Naive B cell (primary cell): ENCODE measurements at regions not wholly inside any gene's neighbourhood (a gene's known extent, or its start where the extent isn't known, plus 50 kb on each side); places are given as distances from the start of the nearest gene placed in this dataset.
A peak's percentile ranks its signal among the peaks of the same experiment; 100 is the strongest.
"Not testable (repeated sequence)": the region's sequence is repeated elsewhere in the genome, so short reads cannot be mapped to it uniquely, and the experiment has no call there.

Experiments used
- ATAC-seq, 2 donors: fragments of 150-1000 bp; cut with Tn5 transposase; 2 replicates each; pipeline ENCODE4 v1.10.0; 2021; ENCODE audit warnings: low read depth in 2 of 2, mild to moderate bottlenecking in 2 of 2, moderate library complexity in 2 of 2
- DNase-seq: peaks from one replicate; pipeline ENCODE4 v3.0.0; 2022
- H3K27ac Mint-ChIP-seq, 6 donors: one replicate each; pipeline ENCODE4 v1.8.0; 2020 to 2022; ENCODE audit warnings: mild to moderate bottlenecking in 6 of 6, mixed read lengths in 6 of 6, moderate library complexity in 5 of 6, inconsistent platforms in 2 of 6
- H3K27me3 Mint-ChIP-seq, 3 donors: one replicate each; pipeline ENCODE4 v1.8.0; 2021 to 2022; ENCODE audit warnings: mixed read lengths in 3 of 3, mild to moderate bottlenecking in 1 of 3
- H3K36me3 Mint-ChIP-seq, 2 donors: one replicate each; pipeline ENCODE4 v1.8.0; 2020 to 2022; ENCODE audit warnings: mixed read lengths in 2 of 2, inconsistent platforms in 1 of 2, mild to moderate bottlenecking in 1 of 2
- H3K4me1 Mint-ChIP-seq, 3 donors: one replicate each; pipeline ENCODE4 v1.8.0; 2020 to 2022; ENCODE audit warnings: mixed read lengths in 3 of 3, inconsistent platforms in 1 of 3, mild to moderate bottlenecking in 1 of 3, moderate library complexity in 1 of 3
- H3K4me3 Mint-ChIP-seq, 8 donors: one replicate each; pipeline ENCODE4 v1.8.0; 2020 to 2022; ENCODE audit warnings: mild to moderate bottlenecking in 8 of 8, mixed read lengths in 8 of 8, moderate library complexity in 8 of 8, inconsistent platforms in 2 of 8
- H3K9me3 Mint-ChIP-seq, 7 donors: one replicate each; pipeline ENCODE4 v1.8.0; 2020 to 2022; ENCODE audit warnings: mixed read lengths in 7 of 7, mild to moderate bottlenecking in 5 of 7, inconsistent platforms in 2 of 7, moderate library complexity in 1 of 7

DNA sequence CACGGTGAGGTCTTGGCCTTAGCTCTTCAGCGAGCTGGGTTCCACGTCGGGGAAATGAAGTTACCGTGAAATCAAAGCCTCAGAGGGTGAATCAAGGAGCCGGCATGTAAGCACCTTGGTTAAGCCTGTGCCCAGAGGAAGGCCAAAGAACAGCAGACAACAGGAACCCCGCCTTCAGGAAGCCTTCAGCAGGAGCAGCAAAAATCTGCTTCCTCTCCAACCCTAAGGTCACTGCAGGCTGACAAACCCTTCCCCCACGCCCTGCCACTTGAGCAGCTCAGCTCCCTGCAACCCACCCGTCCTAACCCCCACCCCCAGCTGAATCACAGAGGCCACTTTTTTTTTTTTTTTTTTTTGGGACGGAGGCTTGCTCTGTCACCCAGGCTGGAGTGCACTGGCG, 72.9 kb upstream of the LTA4H start:
- peaks cover 32 to 42% (median 32%) of the 10 kb centered on the region in 3 donors for H3K4me1 Mint-ChIP-seq
- H3K36me3 Mint-ChIP-seq = no peaks in the 10 kb centered on the region
- DNase-seq (peak; percentile 12), ATAC-seq (peak; percentile 76 to 77)
- H3K27ac Mint-ChIP-seq = peak overlapping the region in 4 of 6 donors; percentile 66 to 95 (median 72)
- peak overlapping the region; percentile 48 to 88 (median 76) for H3K4me3 Mint-ChIP-seq
- H3K27me3 Mint-ChIP-seq = peaks cover 0 to 5% (median 0%) of the 10 kb centered on the region in 3 donors
- no peaks in the 10 kb centered on the region for H3K9me3 Mint-ChIP-seq

DNA sequence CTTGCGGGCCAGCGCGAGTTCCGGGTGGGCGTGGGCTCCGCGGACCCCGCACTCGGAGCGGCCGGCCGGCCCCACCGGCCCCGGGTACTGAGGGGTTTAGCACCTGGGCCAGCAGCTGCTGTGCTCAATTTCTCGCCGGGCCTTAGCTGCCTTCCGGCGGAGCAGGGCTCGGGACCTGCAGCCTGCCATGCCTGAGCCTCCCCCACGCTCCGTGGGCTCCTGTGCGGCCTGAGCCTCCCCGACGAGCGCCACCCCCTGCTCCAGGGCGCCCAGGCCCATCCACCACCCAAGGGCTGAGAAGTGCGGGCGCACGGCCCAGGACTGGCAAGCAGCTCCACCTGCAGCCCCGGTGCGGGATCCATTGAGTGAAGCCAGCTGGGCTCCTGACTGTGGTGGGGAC, 73.6 kb upstream of the LTA4H start:
- ATAC-seq = not testable (repeated sequence)

DNA sequence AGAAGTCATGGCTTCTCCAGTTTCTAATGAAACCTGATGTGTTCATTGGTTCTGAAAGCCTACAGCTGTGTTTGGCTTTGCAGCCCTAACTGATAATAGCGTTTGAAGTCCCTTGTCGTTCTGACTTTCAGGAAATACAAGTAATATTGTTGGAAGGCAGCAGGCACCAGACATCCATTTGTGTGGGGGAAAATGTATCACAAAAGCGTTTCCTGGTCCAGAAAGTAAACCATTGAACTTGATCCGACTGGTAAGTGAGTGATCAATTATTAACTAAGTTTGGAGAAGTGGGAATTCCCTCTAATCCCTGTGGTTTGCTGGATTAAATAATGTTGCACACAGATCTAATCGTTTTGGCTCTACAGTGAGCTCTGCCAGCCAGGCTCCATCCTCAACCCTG, 77.3 kb upstream of the LTA4H start:
- Mint-ChIP-seq H3K36me3 (no peaks in the 10 kb centered on the region), H3K27ac (no peak overlapping the region), H3K4me3 (no peak overlapping the region), H3K9me3 (no peaks in the 10 kb centered on the region), H3K4me1 (peaks cover 18 to 26% (median 23%) of the 10 kb centered on the region in 3 donors), H3K27me3 (peaks cover 0 to 8% (median 0%) of the 10 kb centered on the region in 3 donors)
- no peak for DNase-seq
- no peak for ATAC-seq

More for the DNA sequence above, 73.6 kb upstream of the LTA4H start:
- Mint-ChIP-seq H3K4me1 (peaks cover 29 to 40% (median 33%) of the 10 kb centered on the region in 3 donors), H3K4me3 (peak overlapping the region in 4 of 8 donors; percentile 23 to 69 (median 59))
- H3K27me3 Mint-ChIP-seq, DNase-seq, H3K27ac Mint-ChIP-seq, H3K36me3 Mint-ChIP-seq, H3K9me3 Mint-ChIP-seq: not testable (repeated sequence)

GRCh38 chr12:96117460-96117859, 76.7 kb upstream of the ELK3 start:
- DNase-seq (no peak), ATAC-seq (no peak)
- H3K4me3 Mint-ChIP-seq = no peak overlapping the region

GRCh38 chr12:96120359-96121100, 73.6 kb upstream of the ELK3 start:
- Mint-ChIP-seq H3K9me3 (no peaks in the 10 kb centered on the region), H3K27ac (peak overlapping the region in 3 of 6 donors; percentile 44 to 71 (median 64)), H3K4me3 (peak overlapping the region in 3 of 8 donors; percentile 21 to 64 (median 55)), H3K27me3 (peaks cover 0 to 3% (median 0%) of the 10 kb centered on the region in 3 donors), H3K36me3 (no peaks in the 10 kb centered on the region), H3K4me1 (peaks cover 15 to 20% (median 19%) of the 10 kb centered on the region in 3 donors)
- peak; percentile 93 to 96 for ATAC-seq
- peak; percentile 31 for DNase-seq

More at GRCh38 chr12:96117460-96117859, 76.7 kb upstream of the ELK3 start:
- H3K36me3 Mint-ChIP-seq = no peaks in the 10 kb centered on the region
- H3K9me3 Mint-ChIP-seq = no peaks in the 10 kb centered on the region
- peaks cover 19 to 22% (median 20%) of the 10 kb centered on the region in 3 donors for H3K4me1 Mint-ChIP-seq
- peak overlapping the region in 2 of 6 donors; percentile 30 to 75 for H3K27ac Mint-ChIP-seq
- H3K27me3 Mint-ChIP-seq = peaks cover 0 to 8% (median 0%) of the 10 kb centered on the region in 3 donors

- Mint-ChIP-seq H3K4me3 (peak overlapping the region in 3 of 8 donors; percentile 13 to 64 (median 55)), H3K27ac (no peak overlapping the region), H3K4me1 (peaks cover 15 to 20% (median 19%) of the 10 kb centered on the region in 3 donors), H3K27me3 (peaks cover 0 to 3% (median 0%) of the 10 kb centered on the region in 3 donors), H3K36me3 (no peaks in the 10 kb centered on the region), H3K9me3 (no peaks in the 10 kb centered on the region)
- no peak for DNase-seq
- peak in 1 of 2 donors; percentile 17 for ATAC-seq
Observed at GRCh38 chr12:96121271-96121711, 72.9 kb upstream of the ELK3 start.

GRCh38 chr12:96128292-96128691, 65.9 kb upstream of the ELK3 start:
- Mint-ChIP-seq H3K27ac (peak overlapping the region in 1 of 6 donors; percentile 39), H3K4me3 (peak overlapping the region in 1 of 8 donors; percentile 60), H3K4me1 (peaks cover 5 to 16% (median 11%) of the 10 kb centered on the region in 3 donors)
- not testable (repeated sequence) for H3K27me3 Mint-ChIP-seq, H3K36me3 Mint-ChIP-seq, ATAC-seq, H3K9me3 Mint-ChIP-seq, DNase-seq

GRCh38 chr12:96130396-96131059, 63.6 kb upstream of the ELK3 start:
- ATAC-seq (no peak), DNase-seq (no peak)
- peaks cover 11 to 16% (median 11%) of the 10 kb centered on the region in 3 donors for H3K4me1 Mint-ChIP-seq
- H3K9me3 Mint-ChIP-seq = peaks cover 0 to 4% (median 0%) of the 10 kb centered on the region in 7 donors
- H3K27ac Mint-ChIP-seq = no peak overlapping the region
- no peak overlapping the region for H3K4me3 Mint-ChIP-seq
- H3K27me3 Mint-ChIP-seq = peaks cover 0 to 5% (median 4%) of the 10 kb centered on the region in 3 donors
- no peaks in the 10 kb centered on the region for H3K36me3 Mint-ChIP-seq

DNA sequence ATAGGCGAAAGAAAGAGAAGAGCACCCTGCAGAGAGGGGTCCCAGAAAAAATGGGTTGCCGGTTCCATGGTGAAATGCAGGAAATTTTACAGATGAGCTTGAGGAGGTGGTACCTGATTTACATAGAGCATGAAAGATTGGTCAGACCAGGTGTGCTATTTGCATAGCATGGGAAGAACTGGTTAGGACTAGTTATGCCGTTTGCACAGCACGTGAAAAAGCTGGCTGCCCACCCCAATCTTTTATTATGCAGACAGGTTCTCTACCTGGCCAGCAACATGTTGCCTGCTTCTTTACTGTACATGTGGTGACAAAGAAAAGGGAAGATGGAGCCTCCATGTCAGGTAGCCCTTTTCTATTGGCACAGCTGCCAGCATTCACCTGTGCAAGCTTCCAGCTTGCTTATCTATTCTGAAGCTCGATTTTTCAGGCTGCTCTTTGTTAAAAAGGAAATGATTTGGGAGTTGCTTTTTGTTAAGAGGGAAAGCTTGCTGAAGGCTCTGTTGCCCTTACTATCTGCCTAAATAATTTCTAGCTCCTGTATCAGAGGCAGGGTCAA, 62.9 kb upstream of the ELK3 start:
- no peaks in the 10 kb centered on the region for H3K36me3 Mint-ChIP-seq
- peak overlapping the region in 1 of 6 donors; percentile 71 for H3K27ac Mint-ChIP-seq
- H3K9me3 Mint-ChIP-seq = peaks cover 0 to 4% (median 0%) of the 10 kb centered on the region in 7 donors
- peaks cover 11 to 17% (median 17%) of the 10 kb centered on the region in 3 donors for H3K4me1 Mint-ChIP-seq
- H3K4me3 Mint-ChIP-seq = no peak overlapping the region
- ATAC-seq = no peak
- DNase-seq = no peak
- H3K27me3 Mint-ChIP-seq = peaks cover 0 to 5% (median 4%) of the 10 kb centered on the region in 3 donors

DNA sequence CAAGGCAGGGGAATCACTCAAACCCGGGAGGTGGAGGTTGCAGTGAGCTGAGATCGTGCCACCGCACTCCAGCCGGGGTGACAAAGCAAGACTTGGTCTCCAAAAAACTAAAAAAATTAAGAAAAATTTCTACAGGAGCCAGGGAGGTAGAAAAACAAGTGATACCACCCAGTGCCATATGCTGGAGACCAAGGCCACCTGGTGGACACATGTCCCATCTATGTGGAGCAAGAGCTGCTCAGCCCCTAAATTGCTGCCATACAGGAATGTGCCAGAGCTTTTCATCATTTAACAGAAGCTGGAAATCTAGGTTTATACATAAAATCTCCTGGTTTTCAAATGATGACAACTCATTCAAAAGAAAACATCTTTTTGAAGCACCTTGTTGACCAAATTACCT, 61.4 kb upstream of the ELK3 start:
- peak in 1 of 2 donors; percentile 33 for ATAC-seq
- H3K27me3 Mint-ChIP-seq = peaks cover 0 to 5% (median 4%) of the 10 kb centered on the region in 3 donors
- peaks cover 17 to 22% (median 22%) of the 10 kb centered on the region in 3 donors for H3K4me1 Mint-ChIP-seq

GRCh38 chr12:96134200-96134599, 60.0 kb upstream of the ELK3 start:
- H3K27me3 Mint-ChIP-seq = peaks cover 0 to 5% (median 4%) of the 10 kb centered on the region in 3 donors
- no peaks in the 10 kb centered on the region for H3K36me3 Mint-ChIP-seq
- H3K9me3 Mint-ChIP-seq = no peaks in the 10 kb centered on the region
- H3K4me3 Mint-ChIP-seq = no peak overlapping the region
- peak overlapping the region in 3 of 6 donors; percentile 5 to 58 (median 44) for H3K27ac Mint-ChIP-seq
- peaks cover 12 to 17% (median 17%) of the 10 kb centered on the region in 3 donors for H3K4me1 Mint-ChIP-seq
- DNase-seq = no peak
- no peak for ATAC-seq

More for the DNA sequence above, 61.4 kb upstream of the ELK3 start:
- no peaks in the 10 kb centered on the region for H3K36me3 Mint-ChIP-seq
- H3K27ac Mint-ChIP-seq = no peak overlapping the region
- H3K4me3 Mint-ChIP-seq = no peak overlapping the region
- DNase-seq = no peak
- H3K9me3 Mint-ChIP-seq = peaks cover 0 to 4% (median 0%) of the 10 kb centered on the region in 7 donors

GRCh38 chr12:96136161-96136560, 58.0 kb upstream of the ELK3 start:
- ATAC-seq = no peak
- no peaks in the 10 kb centered on the region for H3K36me3 Mint-ChIP-seq

More at GRCh38 chr12:96136161-96136560, 58.0 kb upstream of the ELK3 start:
- no peaks in the 10 kb centered on the region for H3K9me3 Mint-ChIP-seq
- H3K4me1 Mint-ChIP-seq = peaks cover 10 to 13% (median 11%) of the 10 kb centered on the region in 3 donors
- peaks cover 0 to 5% (median 0%) of the 10 kb centered on the region in 3 donors for H3K27me3 Mint-ChIP-seq
- H3K4me3 Mint-ChIP-seq = no peak overlapping the region
- H3K27ac Mint-ChIP-seq = peak overlapping the region in 2 of 6 donors; percentile 27 to 49
- DNase-seq = no peak
